Cerebellar cortex (tissue), 1 donor: ENCODE measurements at regions not wholly inside any gene's neighbourhood (a gene's known extent, or its start where the extent isn't known, plus 50 kb on each side); places are given as distances from the start of the nearest gene placed in this dataset.
"Not testable (repeated sequence)": the region's sequence is repeated elsewhere in the genome, so short reads cannot be mapped to it uniquely, and the experiment has no call there.

ENCODE experiments used
- DNase-seq: peaks from one replicate; pipeline ENCODE4 v3.0.0-alpha.2; 2015; ENCODE audit warnings: low spot score

DNA sequence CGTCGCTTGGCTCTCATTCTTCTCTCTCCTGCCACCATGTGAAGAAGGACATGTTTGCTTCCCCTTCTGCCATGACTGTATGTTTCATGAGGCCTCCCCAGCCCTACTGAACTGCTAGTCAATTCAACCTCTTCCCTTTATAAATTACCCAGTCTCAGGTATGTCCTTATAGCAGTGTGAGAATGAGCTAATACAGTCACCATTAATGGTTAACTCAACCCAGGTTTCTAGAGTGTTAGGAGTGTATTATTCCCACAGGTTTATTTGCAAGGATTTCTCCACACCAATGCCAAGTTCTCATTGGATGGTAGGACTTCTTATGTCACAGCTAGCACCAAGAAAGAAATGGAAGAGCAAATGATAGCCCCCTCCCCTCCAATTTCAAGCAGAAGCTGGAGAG is 71.9 kb downstream of the DYNAP start:
- DNase-seq: no peak

DNA sequence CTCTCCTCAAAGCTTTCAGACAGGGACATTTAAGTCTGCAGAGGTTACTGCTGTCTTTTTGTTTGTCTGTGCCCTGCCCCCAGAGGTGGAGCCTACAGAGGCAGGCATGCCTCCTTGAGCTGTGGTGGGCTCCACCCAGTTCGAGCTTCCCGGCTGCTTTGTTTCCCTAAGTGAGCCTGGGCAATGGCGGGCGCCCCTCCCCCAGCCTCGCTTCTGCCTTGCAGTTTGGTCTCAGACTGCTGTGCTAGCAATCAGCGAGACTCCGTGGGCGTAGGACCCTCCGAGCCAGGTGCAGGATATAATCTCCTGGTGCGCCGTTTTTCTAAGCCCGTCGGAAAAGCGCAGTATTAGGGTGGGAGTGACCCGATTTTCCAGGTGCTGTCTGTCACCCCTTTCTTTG is 78.7 kb downstream of the DYNAP start:
- not testable (repeated sequence) for DNase-seq

DNA sequence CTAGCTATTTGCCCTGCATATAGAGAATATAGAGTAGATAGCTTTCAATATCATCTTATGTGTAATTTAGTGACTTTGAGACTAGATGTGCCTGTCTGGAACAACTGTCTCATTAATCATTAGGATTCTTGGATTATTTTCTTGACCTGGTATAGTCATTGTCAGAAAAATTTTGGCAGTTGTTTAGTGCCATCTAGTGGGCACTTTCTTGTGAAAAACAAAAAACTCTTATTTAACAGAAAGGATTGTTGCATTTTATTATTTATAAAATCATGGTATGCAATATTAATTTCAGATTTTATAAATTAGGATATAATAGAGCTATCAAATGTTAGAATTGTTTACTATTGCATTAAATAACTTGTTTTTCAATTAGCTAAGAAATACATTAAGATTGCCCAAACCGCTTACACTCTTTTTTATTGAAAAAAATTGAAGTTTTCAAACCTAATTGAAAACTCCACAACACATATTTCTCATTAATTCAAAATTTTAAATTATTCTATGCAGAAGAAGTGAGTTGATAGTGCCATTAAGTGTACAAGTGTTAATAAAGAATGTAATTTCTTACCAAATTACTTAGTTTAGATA is 80.3 kb downstream of the DYNAP start:
- peak; percentile 35 for DNase-seq

DNA sequence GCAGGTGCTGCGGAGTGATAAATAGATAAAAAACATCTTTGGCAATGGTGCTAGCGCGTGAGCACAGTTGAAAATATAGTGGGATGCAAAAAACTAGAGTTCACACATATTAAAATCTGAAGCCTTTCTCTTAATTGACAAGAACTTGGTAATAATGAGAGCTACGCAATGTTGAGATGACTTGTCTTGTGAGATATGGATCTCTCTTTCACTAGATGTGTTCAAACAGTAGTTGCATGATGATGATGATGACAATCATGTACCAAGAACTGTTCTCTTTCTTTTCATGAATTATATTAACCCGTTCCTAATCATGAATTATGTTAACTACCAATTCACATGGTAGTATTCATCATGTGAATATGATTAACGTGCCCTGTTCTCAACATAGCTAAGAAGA is 81.1 kb downstream of the DYNAP start:
- no peak for DNase-seq

DNA sequence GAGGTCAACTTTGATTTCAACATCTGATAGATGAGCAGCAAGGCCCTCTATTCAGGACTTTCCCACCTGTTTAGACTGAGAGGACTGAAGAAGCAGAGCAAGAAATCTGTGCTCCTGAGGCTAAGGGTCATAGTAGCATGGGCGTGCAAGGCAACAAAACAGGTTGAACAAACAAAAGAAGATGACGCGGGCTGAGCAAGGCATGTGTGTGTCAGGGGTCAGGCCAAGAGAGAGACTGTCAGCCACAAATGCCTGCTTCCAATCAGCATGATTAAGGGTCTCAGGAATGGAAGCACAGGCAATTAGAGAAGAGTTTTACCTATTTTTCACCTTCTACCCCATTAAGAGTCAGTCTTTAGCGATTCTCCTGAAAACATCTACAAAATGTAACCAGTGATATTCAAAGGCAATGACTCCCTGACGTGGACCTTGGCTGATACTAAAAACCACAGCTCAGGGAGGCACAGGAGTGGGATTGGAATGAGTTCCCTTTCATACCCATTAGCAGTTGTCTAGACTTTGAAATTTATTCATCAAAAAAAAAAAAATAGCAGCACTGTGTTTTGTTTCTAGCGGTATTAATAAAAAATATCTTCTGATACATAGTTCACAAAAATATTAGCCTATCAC is 81.9 kb downstream of the DYNAP start:
- no peak for DNase-seq

DNA sequence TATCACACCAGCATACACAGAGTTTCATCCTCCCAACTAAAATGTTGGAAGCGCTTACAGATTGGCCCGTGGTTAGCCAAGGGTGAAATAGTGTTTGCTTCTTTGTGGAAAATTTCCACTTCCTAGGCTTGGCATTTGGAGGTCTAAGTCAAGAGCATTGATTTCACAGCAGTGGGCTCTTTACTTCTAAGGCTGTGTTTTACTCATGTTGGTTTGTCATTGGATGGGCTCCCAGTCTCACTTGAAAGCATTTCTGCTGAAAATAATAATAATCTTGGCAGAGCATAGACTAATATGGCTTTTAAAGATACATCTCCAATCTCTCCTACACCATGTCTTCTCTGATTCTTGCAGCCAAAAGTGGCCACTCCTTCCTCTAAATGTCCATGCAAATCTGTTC is 82.9 kb downstream of the DYNAP start:
- no peak for DNase-seq

DNA sequence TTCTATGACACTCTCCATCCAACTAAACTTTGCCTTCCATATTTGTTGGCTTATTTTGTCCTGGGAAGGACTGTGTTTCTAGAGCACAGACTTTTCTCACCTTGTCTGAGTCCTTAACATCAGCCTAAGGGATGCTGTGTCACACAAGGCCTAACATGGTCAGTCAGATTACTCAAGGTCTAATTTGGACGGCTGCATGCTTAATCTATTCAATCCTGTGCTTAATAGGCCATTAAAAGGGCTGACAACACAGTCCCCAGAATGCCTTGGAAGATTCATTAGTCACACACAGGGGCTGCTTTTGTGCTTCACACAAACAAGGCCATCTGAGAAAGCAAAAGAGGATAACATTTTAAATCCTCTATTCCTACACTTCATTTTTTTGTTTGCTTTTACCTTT is 84.0 kb downstream of the DYNAP start:
- DNase-seq: no peak

DNA sequence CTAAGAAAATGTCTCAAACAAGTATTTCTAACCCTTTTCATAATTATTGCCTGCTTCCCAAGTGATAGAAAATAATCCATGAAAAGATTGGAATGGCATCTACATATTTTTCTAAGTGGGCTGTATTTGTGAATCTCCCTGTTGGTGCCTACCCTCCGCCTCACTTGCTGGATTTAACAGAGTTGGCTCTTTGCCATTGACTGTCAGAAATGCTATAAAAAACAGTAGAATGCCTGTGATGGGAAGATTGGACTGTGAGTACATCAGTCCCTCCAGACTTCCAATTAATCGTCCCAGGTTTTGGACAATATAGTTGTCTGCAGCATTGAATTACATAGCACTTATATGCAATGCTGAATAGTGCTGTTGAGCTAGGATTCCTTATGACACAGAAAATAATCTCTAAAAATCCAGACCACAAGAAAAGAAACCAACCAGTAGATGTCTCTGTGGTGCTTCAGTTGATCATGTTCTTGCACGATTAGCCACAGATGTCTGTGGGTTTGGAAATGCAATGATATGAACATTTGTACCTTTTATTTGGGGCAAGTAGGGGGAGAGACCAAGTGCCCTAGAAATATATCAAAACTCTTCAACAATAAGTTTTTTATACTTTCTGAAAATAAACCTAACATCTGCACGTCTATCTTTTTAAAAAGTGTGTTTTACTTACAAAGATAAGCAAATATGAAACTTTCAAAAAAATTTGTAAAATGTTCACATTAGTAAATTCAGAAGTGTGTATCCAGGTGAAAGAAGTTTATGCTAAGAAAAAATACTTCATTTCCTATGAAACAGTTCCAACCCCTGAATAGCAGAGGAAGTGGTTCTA is 88.5 kb downstream of the DYNAP start:
- peak; percentile 74 for DNase-seq

DNA sequence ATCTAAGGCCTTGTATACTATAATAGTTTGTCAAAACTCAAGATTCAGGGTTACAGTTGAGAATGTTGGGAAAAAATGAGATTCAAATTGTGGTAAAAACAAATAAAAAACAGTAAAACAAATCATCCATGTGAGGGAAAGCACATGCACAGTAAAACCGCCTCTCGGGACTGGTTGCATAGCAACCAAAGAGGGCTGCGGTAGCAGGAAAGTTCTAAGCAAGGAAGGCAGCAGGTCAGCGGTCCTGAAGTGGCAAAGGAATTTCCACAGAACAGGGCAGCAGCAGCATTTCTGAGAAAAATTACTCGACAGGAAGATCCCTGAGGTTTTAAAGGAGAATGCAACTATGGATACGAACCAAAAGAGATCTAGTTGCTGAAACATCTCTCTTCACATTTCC is 93.7 kb downstream of the DYNAP start:
- DNase-seq: no peak

DNA sequence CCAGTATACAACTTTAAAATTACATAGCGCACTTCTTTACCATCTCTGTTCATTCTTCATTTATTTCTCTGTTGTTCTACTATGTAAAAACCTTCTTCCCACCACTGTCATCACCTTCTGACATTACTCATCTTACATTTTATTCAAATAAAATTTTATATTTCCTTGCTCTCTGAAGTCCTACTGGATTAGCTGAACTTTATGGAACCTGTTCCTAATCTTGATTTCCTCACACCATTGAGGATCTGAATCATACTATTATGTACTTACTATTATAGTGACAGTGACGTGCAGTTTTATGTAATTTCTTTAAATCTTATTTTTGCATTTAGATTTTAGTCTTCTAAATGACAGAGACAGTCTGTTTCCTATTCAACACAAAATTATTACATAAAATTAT is 98.3 kb downstream of the DYNAP start:
- DNase-seq: no peak

DNA sequence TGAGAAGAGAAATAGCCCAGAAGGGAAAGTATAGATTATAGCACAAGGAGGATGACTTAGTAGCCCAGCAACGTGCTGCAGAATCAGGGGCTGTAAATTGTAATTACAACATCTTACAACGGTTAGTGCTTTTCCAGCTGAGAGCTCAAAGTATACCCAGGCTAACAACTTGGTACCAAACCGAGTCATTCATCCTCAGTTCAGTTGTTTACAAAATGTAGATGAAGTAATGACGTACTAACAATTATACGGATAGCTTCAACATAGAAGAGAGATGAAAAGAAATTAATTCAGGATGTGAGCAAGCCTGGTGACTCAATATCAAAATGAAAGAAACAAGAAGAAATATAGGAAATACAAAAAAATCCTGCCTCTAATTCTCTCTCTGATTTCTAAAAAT is 99.2 kb downstream of the DYNAP start:
- no peak for DNase-seq

DNA sequence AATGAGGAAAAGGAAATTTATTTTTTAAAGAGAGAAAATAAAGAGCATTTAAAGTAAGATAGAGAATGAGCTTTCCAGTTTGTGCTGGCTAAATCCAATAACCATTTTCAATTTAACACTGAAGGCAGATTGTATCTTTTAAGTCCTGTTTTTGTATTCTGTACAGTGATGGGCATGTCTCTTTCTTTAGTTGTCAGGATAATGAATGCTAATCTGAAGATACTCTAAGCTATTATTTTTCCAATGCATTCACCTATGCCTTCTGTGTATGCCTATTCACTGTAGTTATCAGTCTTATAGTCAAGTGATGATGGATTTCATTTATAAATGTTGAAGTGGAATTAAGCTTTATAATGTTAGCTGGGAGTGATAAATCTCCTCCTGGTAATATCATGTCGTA is 101.4 kb downstream of the DYNAP start:
- DNase-seq: no peak

DNA sequence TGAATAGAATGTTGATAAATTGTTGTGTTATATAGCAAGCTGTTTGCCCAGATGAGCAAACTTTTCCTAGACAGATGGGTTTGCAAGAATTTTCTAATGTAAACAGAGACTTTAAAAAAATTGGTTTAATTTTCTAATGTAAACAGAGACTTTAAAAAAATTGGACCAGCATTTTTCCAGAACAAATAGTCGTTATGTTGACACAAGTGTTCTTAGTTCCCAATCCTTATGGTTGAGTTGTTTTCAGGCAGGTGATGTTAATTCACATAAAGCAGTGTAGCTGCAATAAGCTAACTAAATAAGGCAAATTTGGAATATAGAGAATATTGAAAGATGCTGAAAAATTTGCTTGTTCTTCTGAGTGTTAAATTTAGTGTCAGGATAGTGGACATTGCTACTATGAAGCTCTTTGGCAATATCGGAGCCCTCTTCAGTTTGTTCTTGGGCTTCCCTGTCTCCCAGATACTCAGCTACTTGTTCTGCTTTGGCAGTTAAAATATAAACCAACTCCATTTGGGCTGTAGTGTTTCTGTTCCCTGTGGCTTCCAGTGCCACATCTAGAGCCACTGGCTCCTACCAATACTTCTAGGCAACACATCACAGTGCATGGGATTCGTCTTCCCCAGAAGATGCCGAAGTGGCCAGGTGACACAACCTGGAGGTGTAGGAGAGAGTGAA is 105.7 kb downstream of the DYNAP start:
- no peak for DNase-seq

DNA sequence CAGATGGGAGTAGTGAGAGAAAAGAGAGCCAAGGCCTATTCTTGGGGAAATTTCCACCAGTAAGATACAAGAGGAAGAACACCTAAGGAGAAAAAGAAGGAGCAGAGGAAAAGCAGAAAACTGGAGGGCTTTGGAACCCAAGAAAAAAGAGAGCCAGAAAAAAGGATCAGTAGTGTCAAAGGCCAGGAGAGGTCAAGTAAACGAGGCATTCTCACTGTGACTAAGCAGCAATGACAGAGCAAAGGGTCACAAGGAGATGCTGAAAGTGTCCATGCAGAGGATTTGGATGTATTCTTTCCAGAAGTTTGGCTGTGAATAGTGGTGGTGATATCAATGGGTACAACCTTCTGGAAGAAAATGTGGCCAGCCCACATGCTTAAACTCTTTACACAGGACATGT is 109.5 kb downstream of the DYNAP start:
- no peak for DNase-seq

DNA sequence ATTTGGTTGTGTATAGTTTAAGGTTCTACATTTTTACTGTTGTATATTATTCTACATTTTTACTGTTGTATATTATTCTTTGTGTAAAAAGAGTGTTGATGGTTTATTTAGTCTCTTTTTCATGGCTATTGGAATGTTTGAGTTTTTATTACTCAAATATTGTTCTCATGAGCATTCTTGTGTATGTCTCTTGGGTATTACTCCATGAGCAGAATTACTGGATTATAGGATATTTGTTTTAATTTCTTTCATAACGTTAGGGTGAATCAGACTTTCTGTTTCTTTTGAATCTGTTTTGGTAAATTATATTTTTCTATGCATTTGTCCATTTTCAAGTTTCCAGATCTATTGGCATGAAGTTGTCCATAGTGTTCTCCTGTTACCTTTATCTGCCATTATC is 111.6 kb downstream of the DYNAP start:
- DNase-seq: no peak

DNA sequence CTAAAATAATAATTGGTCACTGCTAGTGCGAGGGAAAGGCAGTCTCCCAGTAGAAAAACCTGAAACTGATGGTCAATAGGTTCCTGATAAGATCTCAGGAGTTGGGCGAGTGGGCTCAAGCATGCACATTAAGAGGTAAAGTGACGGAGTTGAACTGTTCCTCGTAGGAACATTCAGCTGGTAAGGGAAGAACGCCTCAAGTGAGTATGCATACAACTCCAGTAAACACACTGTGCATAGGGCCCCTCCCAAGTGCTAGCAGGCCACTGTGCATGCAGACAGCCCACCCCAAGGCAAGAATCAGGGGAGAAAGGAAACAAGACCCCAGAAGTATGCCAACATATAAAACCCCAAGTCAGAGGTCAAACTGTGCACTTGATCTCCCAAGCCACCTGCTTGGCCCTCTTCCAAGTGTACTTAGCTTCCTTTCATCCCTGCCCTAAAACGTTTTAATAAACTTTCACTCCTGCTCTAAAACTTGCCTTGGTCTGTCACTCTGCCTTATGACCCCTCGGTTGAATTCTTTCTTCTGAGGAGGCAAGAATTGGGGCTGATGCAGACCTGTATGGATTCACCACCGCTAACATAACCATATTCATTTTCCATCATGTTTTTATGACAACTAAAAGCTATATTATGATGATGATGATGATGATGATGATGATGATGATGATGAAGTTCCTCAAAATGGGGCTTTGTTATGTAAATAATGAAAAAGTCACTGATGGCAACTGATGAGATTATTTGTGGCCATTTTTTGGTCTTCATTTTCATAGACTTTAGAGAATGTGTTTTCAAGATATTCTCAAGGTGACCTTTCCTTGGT is 118.0 kb upstream of the RAB27B start:
- no peak for DNase-seq

DNA sequence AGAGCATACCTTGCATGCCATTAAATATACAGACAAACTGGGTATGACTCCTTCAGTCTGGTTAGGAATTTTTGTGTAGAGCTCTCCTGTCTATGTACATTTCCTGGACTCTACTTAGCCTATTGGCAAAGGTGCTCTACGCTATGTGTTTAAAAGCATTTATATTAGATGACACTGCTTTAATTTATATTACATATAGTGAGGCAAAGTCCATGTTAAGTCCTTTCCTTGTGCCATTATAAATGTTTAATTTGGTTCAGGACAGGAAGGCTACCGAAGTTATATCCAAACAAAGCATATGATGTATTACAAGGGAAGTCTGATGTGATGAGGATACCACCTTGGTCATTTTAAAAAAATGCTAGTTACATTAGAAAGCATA is 117.4 kb upstream of the RAB27B start:
- no peak for DNase-seq

DNA sequence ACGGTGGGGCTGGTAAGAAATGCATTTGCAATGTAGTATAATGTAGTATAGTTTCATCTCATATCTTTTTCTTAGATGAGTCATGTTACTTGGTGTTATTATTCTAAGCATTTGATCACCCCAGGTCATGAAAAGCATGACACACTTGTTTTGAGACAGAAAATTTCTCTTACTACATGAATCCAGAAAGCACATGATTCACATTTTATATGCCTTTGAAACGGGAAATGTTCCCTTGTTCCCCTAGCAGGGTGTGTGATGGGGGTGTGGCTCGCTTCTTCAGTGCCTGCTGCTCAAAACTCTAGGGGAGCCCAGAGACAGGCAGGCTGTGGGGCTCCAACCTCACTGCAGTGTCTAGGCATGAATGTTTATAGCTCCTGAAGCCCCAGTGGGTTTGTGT is 116.0 kb upstream of the RAB27B start:
- DNase-seq: no peak

DNA sequence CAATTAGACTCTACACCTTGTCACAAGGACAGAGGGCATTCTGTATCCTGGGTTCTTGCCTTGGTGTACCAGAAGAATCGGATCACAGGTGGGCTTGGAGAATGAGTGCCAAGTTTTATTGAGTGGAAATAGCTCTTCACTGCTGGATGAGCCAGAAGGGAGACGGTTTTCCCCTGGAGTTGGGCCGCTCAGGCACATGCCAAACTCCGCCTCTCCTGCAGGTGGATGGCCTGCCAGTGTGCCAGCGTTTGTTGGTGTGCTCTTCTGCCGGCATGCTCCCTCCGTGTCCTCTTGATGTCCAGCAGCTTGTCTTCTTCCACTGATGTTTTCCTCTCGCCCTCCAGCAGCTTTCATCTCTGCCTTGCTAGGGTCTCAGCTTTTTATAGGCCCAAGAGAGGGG is 115.5 kb upstream of the RAB27B start:
- no peak for DNase-seq

DNA sequence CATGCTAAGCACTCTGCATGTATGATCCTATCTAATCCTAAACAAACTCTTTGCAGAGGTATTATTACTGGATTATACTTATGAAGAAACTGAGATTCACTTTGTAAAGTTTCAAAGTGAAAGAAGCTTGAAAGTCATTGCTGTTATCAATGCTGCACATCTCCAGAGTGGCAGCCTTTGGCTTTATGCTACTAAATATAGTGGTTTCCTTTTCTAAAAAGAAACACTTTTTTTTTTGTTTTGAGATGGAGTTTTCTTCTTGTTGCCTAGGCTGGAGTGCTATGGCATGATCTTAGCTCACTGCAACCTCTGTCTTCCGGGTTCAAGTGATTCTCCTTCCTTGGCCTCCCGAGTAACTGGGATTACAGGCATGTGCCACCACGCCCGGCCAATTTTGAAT is 114.9 kb upstream of the RAB27B start:
- DNase-seq: no peak

DNA sequence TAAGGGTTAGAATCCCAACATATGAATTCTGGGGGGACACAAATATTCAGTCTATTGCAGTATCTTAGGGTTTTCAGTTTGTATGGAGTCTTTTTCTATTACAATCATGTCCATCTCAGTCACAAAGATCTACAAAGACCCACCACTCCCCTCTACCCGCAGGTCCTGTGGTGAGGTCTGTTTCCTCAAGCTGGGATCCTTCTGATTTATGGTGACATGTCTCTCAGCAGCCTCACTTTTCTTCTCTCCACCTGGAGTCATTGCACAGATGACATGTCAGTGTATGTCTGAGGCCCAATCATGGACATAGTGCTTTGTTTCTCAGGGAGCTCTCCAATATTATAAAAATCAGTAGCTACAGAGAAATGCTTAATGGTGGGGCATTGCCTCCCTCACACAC is 113.4 kb upstream of the RAB27B start:
- DNase-seq: no peak

DNA sequence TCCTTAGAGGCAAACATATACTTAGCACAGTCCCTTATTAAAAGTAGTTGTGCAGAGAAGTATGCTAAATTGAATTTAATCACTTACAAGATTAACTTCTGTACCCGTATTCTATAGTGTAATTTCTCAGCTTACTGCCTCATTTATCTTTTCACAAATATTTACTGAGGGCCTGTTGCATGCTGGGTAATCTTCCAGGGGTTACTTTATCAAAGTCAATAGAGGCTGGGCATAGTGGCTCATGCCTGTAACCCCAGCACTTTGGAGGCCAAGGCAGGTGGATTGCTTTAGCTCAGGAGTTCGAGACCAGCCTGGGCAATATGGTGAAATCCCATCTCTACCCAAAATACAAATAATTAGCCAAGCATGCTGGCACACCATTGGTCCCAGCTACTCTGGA is 111.7 kb upstream of the RAB27B start:
- no peak for DNase-seq
